ENCODE measurements at regions not wholly inside any gene's neighbourhood (a gene's known extent, or its start where the extent isn't known, plus 50 kb on each side); places are given as distances from the start of the nearest gene placed in this dataset.

GRCh38 chr9:78927099-78927940 is 630.4 kb downstream of the PSAT1 start:
- no peak for DNase-seq

DNA sequence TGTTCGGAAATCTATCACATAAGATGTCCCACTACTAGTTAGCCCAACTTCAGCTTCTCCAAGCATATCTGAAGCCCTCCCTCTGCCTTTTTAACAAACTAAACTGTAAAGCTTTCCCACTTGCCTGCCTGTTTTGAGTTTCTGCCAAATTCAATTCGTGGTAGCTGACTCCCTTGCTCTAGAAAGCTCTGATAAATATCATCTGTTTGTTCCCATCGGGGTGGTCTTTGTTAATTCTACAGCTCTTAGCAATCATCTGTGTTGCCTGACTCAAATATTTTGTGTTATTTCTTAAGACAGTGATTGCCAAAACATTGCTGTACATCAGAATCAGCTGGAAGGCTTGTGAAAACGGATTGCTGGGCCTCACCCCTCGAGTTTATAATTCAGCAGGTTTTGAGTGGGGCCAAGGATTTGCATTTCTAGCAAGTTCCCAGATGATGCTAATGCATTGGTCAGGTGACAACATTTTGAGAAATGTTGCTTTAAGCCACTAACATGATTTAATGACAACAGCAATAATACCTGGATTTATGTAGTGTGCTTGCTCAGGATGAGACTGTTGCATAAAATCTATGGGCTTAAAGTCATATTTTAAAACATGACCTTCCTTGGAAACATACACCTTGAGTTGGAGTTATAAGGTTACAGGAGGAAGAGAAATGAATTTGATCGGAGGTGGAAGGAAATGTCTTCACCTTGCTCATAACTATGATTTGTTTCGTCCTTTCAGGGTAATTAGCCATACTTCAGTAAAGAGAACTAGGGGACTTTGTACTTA is 631.9 kb downstream of the PSAT1 start:
- DNase-seq, result no peak

DNA sequence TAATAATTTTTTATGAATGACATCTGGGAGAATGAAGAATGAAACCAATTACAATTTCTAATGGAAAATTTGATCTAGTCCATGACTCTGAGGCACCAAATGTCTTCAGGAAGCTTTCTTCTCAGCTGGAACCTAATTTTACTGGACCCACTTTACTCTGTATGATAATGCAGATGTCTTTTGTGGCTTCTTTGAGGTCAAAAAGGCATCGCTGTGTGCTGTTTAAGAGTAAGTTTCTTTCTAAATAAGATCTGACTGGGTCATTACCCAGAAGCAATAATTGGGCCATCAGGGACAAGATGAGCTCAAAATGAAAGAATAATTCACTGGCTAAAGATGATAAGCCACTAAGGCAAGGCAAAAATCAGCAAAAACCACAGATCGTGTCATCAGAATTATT is 633.4 kb downstream of the PSAT1 start:
- no peak for DNase-seq

GRCh38 chr9:78932849-78933627 is 636.1 kb downstream of the PSAT1 start:
- DNase-seq, result no peak

DNA sequence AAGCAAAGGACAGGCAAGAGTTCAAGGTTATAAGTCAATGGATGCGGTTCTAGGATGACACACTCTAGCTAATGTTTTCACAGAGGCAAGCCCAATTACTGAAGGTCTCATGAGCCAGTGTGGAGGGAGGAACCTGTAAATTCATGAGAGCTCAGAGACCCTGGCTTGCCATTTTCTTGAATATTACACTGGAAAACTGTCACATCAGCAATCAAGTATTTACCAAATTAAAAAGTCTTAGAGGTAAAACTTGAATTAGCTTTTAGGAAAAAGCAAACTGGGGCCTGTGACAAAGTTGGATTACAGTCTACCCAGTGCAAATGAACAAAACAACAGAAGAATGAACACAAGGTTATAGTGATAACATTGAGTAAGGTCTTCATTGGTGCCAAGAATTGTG is 636.9 kb upstream of the TLE4 start:
- DNase-seq, result no peak

DNA sequence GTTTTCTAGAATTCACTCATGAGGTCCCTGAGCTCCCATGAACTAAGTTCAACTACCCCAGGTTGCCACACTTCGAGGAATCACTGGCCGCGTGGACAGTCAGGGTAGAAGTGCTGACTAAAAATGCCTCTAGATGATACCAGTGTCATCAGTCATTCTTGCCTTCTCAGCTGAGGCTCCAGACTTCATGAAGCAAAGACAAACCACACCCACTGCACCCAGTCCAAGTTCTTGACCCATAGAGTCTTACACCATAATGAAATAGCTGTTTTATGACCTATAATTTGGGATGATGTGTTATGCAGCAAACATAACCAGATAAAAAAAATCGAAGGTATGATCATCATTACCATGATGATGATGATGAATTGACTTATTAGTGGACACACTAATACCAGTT is 632.9 kb upstream of the TLE4 start:
- DNase-seq, result no peak

GRCh38 chr9:78939311-78940065 is 632.3 kb upstream of the TLE4 start:
- DNase-seq, result no peak

DNA sequence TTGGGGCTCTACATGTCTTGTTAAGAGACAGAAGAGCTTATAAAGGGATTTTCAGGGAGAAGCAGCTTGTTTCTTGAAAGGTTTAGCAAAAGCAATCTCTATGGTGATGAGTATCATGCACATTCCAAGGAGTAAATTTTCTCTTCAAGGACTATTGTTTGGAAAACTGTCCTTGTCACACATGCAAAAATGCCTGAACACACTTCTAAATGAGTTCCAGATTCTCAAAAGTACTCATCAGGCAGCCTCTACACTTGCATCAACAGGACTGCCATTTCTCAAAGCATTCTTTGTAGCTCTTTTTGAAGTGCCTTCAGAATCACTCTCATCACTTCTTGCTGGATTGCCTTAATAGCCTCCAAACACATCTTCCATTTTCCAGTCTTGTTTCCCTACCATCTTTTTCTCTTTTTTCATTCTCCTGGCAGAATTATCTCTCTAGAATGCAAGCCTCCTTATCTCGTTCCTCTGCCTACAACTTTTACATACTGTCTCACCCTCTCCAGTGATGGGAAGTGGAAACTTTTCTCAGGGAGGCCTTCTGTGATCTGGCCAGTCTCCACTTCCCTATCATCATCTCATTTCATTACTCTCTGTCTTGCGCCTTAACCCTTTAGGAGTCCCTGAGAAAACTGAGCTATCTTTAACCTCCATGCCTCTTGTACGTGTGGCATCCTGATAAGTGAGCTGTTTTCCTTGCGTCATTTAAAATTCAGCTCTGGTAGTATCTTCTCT is 631.5 kb upstream of the TLE4 start:
- no peak for DNase-seq

DNA sequence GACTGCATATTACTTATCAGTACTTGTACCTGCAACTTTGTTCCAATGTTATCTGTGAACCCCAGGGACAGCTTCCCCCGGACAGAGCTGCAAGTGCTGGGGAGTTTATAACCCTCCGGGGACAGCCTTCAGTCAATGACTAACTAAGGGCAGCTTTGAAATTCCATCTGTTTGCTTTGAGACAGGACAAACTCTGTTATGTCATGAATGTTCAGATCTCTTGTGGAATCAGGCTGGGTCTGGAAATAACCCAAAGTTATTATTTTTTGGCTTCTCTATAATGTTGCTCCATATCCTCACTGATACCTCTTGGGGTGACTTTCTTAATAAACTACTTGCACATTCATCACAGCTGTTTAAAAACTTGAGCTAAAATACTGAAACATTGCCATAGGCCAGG is 617.5 kb upstream of the TLE4 start:
- DNase-seq, result no peak

GRCh38 chr9:78958892-78959291 is 612.9 kb upstream of the TLE4 start:
- no peak for DNase-seq

DNA sequence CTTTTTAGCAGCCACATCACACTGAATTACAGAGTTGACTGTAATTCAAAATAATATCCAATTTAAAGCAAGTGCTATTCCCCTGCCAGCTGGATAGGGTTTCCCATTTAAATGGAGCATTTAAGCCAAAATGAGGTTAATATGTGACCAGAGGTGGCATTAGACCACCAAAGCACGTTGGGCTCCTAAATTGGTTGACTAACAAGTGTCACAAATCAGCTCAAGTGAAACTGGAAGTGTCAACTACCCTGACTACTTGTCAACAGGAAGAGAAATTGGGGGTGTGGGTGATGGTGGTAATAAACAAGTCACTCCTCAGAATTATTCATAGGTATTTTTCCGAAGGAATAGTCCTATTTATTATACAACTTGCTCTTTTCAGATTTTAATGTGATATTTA is 609.6 kb upstream of the TLE4 start:
- DNase-seq, result no peak

GRCh38 chr9:78963911-78964310 is 607.9 kb upstream of the TLE4 start:
- DNase-seq, result no peak

GRCh38 chr9:78967596-78968217 is 604.1 kb upstream of the TLE4 start:
- no peak for DNase-seq

- DNase-seq, result no peak
Observed at GRCh38 chr9:78970375-78970774, 601.4 kb upstream of the TLE4 start.

DNA sequence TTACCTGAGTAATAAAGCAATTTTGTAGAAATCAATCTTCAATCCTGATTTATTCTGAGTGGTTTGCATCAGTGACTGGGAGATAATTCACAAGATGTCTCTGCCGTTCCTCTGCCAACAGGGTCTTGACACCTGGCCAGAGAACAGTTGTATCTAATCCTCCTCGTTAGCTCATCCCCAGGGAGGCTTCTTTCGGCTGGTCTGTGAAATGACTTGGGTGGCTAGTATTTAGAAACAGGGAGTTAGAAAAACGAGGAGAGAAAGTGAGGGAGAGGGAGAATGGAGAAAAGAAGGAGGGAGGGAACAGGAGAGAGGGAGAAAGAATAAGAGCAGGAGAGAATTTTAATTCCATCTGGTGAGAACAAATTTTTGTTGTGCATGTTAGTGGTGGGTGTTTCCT is 600.2 kb upstream of the TLE4 start:
- DNase-seq, result no peak

GRCh38 chr9:78972303-78972999 is 599.3 kb upstream of the TLE4 start:
- no peak for DNase-seq

- DNase-seq, result no peak
Observed at GRCh38 chr9:78973907-78974306, 597.9 kb upstream of the TLE4 start.

DNA sequence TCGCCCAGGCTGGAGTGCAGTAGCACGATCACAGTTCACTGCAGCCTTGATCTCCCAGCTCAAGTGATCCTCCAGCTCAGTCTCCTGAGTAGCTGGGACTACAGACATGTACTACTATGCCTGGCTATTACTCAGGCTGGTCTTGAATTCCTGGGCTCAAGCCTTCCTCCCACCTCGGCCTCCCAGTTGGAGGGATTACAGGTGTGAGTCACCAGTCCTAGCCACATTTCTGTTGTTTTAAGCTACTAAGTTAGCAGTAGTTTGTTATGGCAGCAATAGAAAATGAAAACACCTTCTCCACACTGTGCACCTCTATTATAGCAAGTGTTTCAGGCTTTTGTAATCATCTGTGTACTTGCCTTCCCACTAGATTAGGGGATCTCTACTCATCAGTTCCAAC is 588.9 kb upstream of the TLE4 start:
- DNase-seq, result no peak

DNA sequence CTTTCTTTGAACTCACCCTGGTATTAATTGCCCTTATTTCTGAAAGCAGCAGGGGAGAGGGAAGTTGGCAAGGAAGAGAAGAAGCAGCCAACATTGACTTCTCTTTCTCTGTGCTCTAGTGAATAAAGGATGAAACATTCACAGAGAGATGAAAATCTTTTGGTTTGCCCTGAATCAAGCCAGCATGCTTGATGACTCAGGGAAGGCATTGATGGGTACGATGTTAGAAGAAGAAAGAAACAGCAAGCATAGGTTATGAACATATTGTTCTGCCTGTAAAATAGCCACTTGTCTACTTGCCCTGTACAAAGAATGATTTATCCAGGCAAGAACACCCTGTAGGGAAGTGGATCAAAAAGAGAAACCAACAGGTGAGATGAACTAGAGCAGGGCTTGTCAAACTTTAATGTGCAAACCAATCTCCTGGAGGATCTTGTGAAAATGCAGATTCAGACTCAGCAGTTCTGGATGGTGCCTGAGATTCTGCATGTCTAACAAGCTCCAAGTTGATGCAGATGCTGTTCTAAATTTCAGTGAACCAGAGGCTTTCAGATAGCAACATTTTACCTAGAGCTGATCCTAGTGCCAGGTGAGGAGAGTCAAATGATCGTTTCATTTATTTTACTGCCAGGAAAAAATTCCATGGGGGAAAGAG is 586.6 kb upstream of the TLE4 start:
- DNase-seq, result no peak

DNA sequence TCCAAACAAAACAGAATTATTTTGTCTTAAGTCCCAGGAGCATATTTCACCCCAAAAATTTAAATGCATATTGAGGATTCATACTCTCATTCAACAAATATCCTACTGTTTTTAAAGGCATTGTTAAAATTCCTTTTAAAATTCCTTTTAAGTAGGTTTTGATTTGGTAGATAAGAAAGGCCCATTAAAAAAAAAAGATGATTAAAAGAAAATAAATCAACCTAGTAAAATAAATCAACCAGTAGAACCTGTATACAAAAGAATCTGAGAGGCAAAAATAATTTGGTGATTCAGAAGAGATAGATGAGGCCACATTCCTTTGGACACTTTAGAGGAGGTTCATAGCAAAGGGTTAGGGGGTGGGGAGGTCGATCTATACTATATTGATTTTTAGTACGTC is 585.3 kb upstream of the TLE4 start:
- DNase-seq, result no peak

All from activated CD4-positive, alpha-beta T cell treated with anti-CD3 and anti-CD28 coated beads, Interleukin-2, amount 50 U/mL, for 1 hour (primary cell).